IPS DF 19.7 (cell line): ENCODE measurements at regions not wholly inside any gene's neighbourhood (a gene's known extent, or its start where the extent isn't known, plus 50 kb on each side); places are given as distances from the start of the nearest gene placed in this dataset.
"Not testable (repeated sequence)": the region's sequence is repeated elsewhere in the genome, so short reads cannot be mapped to it uniquely, and the experiment has no call there.

Experiments
- DNase-seq: peaks from one replicate; pipeline ENCODE4 v3.0.0-alpha.2; 2013; ENCODE audit warnings: low read depth, low spot score

DNA sequence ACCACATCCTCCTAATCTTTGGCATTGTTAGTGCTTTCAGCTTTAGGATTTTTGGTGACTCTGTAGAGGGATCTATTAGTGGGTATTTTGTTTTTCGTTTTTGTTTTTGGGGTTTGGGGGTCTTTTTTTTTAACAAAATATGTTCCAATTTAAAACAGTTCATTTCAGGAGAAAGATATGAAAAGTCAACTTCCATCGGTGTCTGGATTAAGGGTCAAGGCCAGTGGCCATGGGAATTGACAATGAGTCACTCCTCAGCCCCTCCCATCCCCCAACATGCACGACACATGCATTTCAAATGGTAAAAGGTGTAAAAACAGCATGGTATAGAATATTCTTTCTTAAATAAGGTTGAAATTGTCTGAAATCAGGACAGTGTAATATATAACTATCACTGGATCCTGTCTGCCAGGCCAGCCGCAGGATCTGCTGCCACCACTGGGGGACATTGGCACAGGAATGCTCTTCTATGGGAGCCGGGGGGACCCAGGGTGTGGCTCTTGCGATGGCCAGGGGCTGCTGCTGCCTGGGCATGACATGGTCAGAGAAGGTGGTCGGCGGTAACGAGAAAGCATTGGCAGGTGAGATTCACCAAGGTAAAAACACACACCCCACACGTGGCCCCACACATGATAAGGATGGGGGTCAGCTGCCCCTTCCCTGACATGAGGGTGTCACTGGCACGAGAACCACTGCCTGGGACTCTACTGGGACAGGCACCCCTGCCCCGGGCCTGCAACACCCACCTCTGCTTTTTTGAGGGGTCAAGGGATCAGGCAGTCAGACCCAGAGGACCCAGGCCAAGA is 126.2 kb upstream of the KCTD7 start:
- DNase-seq = no peak

GRCh38 chr7:66503036-66503370 is 125.7 kb upstream of the KCTD7 start:
- DNase-seq = no peak

DNA sequence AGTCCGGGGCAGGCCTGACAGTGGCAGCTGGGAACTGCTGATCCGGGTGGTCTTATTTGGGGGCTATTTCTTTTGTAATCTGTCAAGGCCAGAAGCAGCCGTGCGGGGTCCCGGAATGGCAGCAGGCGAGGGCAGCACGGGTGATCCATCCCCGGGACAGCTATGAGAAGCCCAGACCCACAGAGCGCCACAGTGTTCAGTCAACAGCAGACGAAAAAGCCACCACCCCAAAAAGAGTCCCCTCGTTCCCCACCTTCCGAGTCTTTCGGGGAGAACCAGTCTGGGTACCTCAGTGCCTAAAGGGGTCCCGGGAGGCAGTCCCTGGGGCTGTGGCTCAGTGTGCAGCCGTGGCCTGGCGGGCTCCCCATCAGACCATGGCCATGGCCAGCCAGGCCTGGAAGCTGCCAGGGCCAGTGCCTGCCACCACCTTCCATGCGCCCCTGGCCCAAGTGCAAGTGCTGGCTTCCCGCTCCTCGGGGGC is 125.1 kb upstream of the KCTD7 start:
- no peak for DNase-seq

DNA sequence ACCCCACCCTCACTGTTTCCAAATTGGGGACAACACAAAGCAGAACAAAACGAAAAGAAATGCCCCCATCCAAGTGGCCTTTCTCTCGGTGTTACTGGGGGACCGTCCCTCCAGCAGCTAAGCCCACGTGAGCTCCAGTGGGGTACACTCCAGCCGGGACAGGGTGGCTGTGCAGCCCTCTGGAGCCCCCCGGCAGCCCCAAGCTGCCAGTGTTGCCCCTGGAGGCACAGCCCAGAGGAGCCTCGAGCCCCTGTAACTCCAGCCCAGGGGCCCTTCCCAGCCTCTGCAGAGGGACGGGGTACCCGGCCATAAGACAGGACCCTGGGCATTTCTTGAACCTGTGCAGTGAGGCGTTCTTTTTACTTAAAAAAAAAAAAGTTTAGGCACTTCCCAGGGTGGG is 124.5 kb upstream of the KCTD7 start:
- no peak for DNase-seq

- DNase-seq = no peak
Observed at GRCh38 chr7:66505009-66505408, 123.7 kb upstream of the KCTD7 start.

GRCh38 chr7:66505531-66506451 is 122.9 kb upstream of the KCTD7 start:
- no peak for DNase-seq

- DNase-seq = not testable (repeated sequence)
Observed at GRCh38 chr7:66506703-66507102, 122.0 kb upstream of the KCTD7 start.

DNA sequence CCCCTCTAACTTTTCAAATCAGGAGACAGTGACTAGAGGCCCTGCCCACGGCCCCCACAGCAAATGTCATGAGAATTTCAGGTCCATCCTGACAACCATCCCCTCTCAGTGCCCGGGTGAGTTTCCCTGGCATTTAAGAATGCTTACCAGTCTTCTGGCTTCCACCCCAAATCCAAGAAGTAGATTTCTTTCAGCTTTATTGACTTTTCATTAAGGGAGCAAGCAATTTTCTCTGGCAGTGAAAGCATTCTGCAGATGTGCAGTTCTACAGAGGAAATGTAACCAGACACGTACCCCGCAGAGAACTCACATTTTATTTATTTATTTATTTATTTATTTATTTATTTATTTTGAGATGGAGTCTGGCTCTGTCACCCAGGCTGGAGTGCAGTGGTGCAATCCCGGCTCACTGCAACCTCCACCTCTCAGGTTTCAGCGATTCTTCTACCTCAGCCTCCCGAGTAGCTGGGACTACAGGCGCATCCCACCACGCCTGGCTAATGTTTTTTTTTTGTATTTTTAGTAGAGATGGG is 120.9 kb upstream of the KCTD7 start:
- no peak for DNase-seq

GRCh38 chr7:66508431-66508830 is 120.2 kb upstream of the KCTD7 start:
- DNase-seq = no peak

DNA sequence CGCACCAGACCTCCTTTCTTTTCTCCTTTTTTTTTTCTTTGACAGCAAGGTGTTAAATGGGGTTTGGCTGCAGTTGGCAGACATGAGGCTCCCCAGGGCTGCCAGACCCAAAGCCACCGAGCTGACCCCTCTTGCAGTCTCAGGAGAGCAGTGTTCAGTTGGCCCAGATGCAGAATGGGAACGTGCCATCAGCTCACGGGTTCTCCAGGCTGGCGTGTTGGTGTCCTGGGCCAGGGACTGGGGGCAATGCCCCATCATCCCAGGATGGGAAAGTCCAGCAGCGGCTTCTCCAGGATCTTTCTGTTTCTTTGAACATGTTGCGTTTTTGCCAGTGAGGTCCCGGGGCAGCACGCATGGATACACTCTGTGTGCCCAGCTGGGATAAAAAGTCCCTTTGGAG is 114.6 kb upstream of the KCTD7 start:
- DNase-seq = no peak

DNA sequence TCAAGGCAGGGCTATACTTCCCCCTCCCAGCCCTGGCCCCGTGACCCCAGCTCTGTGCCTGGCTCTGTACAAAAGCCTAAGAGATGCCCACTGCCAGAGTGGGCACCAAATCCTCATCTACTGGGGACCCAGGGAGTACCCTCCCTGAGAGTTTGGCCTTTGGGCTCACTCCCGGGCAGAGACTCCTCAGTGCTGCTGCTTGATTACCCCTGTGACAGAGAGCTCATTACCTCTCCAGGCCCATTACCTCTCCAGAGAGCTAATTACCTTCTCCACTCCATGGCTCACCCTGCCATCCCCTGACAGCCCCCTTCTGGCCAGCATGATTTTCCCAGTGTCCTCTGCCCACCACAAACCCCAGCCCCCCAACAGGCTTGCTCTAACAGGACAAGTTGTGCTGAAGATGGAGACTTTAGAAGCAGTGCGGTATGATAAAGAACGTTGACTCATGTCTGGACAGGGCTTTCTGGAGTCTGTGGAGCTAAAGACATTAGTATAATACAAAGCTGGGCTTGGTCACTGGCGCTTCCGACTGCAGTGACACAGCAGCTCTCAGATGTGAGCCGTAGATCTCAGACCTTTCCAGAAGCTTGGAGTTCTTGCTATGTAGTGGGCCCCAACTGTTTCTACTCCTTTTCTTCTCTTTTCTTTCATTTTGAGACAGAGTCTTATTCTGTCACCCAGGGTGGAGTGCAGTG is 111.3 kb upstream of the KCTD7 start:
- DNase-seq = no peak

DNA sequence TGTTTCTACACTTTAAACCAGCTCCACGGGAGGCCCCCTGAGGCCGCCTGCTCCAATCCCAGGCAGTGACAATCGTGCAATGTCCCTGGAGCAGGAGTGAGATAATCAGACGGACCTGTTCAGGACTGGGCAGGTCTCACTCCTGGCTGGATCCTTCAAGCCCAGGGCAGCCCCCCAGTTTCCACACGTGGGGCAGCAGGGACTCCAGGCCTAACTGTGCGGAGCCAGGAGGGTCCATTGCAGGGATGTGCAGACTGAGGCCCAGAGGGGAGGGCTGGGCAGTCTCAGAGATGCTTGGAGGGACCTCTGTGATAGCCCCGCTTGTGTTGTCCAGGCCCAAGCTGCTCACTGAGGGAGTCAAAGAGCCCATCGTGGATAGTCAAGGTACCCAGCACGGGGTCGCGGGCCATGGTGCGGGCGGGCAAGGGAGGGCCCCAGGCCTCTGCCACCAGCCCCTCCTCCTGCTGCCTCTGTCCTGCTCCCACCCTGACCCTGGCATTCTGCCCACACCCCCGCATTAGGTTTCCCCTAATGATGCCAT is 110.5 kb upstream of the KCTD7 start:
- DNase-seq = no peak

DNA sequence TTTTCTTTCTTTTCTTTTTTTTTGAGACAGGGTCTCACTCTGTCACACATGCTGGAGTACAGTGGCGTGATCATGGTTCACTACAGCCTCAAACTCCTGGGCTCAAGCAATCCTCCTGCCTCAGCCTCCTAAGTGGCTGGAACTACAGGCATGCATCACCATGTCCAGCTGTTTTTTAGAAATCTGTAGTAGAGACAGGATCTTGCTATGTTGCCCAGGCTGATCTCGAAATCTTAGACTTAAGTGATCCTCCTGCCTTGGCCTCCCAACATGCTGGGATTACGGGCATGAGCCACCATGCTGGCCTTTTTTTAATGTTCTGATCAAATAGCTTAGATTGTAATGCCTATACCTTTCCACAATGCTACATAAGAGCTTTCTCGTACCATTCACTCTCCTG is 107.0 kb upstream of the KCTD7 start:
- DNase-seq = no peak

- DNase-seq = no peak
Observed at GRCh38 chr7:66522518-66522917, 106.2 kb upstream of the KCTD7 start.

- no peak for DNase-seq
Observed at GRCh38 chr7:66523409-66523808, 105.3 kb upstream of the KCTD7 start.

DNA sequence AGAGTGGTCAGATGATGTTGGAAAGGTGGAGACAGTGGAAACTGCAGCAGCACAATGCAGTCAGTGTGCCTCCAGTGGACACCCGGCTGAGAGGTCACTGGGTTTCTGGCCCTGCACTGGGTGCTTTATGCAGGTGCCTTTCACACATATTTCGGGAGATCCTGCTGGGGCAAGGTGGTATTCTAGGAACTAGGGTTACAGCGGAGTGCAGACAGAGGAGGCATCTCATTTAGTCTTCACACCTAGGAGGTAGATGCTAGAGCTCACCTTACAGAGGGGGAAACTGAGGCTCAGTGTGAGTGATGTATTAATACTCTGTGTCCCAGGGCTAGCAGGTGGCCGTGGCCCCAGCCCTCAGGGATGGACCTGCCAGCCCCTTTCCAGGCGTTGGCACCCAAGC is 103.9 kb upstream of the KCTD7 start:
- DNase-seq = no peak

DNA sequence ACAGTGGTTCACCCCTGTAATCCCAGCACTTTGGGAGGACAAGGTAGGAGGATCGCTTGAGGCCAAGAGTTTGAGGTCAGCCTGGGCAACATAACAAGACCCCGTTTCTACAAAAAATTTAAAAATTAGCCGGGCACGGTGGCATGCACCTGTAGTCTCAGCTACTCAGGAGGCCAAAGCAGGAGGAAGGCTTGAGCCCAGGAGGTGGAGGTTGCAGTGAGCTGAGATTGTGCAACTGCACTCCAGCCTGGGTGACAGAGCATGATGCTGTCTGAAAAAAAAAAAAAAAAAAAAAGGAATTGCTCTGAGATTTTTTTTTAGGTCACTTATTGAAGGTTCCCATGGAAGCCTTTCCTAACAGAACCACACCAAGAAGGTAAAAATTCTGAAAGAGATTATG is 101.9 kb upstream of the KCTD7 start:
- not testable (repeated sequence) for DNase-seq

GRCh38 chr7:66528652-66529051 is 100.0 kb upstream of the KCTD7 start:
- no peak for DNase-seq

- no peak for DNase-seq
Observed at GRCh38 chr7:66529883-66530610, 98.6 kb upstream of the KCTD7 start.

DNA sequence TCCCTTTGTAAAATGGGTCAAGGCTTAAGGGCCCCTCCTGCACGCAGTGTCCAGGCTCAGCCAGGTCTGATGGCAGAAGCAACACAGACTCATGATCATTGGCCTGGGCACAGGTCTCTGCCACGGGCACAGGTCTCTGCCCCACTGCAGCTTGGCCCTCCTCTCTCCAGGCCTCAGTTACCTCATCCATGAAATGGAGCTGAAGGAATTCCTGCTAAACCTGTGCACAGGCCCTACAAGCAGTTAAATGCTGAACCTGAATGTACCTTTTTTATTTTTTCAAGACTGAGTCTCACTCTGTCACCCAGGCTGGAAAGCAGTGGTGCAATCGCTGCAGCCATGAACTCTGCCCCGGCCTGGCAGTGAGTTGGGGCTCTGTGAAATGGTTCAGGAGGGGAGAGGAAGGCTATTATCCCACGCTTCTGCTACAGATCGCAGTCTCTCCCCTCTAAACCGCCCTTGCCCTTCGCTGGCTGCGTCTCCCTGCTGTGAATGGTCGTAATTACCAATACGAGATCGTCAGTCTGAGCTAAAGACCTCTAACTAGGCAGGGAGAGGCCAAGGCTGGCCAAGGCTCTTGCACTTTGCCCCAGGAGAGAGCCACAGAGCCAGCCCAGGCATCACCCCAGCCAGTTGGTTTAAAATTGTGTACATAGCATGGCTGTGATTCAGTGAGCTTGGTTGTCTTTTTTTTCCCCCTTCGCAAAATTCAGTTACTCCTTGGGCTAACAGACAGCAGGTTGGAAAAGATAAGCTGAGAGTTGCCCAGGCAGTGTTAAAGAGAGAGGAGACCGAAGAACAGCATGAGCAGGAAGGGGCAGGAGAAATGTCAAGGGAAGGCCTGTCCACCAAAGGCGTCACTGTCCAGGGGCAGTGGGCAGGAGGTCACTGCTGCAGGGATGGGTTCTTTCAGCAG is 93.0 kb upstream of the KCTD7 start:
- DNase-seq = no peak
